ENCODE measurements at regions not wholly inside any gene's neighbourhood (a gene's known extent, or its start where the extent isn't known, plus 50 kb on each side); places are given as distances from the start of the nearest gene placed in this dataset.
"Not testable (repeated sequence)": the region's sequence is repeated elsewhere in the genome, so short reads cannot be mapped to it uniquely, and the experiment has no call there.

DNA sequence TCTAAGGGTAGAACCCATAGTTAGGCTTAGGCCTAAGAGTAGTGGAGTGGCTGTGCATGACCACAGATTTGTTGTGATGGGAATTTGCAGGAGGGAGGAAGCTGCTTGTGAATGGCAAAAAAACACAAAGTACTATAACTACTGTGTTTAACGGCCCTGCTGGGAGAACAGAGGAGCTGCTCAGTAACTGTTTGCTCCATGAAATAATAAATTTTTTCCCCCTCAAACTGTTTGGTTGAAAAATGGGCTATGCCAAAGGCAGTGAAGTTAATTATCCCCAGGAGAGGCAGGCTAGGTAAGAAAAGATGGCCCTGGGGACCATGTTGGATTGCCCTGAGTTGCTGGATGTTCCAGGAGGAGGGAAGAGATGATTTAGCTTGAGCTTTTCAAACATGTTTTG lies 216.1 kb upstream of the ADRA1D start:
- DNase-seq = no peak

DNA sequence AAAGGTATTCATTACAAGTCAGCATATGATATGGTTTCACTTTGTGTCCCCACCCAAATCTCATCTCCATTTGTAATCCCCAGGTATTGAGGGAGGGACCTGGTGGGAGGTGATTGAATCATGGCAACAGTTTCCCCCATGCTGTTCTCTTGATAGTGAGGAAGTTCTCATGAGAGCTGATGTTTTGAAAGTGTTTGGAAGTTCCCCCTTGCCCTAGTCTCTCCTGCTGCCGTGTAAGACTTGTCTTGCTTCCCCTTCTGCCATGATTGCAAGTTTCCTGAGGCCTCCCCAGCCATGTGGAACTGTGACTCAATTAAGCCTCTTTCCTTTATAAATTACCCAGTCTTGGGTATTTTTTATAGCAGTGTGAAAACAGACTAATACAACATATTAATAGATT lies 213.7 kb upstream of the ADRA1D start:
- DNase-seq = not testable (repeated sequence)

DNA sequence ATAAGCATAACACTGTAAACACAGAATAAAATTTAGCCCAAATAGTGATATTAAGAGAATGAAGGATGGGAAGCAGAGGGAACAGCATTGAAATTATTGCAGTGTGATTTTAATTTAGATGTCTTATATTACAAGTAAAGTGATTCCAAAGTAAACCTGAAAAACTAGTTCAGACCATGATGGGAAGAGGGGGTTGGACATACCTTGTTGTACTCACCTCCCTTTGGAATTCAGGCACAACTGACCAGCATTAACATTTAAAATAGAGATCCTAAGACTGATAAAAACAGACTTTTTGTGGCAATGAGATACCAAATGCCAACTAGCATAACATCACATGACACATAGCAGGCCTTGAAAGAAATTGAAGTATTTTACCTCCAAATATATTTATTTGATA lies 210.0 kb upstream of the ADRA1D start:
- no peak for DNase-seq

DNA sequence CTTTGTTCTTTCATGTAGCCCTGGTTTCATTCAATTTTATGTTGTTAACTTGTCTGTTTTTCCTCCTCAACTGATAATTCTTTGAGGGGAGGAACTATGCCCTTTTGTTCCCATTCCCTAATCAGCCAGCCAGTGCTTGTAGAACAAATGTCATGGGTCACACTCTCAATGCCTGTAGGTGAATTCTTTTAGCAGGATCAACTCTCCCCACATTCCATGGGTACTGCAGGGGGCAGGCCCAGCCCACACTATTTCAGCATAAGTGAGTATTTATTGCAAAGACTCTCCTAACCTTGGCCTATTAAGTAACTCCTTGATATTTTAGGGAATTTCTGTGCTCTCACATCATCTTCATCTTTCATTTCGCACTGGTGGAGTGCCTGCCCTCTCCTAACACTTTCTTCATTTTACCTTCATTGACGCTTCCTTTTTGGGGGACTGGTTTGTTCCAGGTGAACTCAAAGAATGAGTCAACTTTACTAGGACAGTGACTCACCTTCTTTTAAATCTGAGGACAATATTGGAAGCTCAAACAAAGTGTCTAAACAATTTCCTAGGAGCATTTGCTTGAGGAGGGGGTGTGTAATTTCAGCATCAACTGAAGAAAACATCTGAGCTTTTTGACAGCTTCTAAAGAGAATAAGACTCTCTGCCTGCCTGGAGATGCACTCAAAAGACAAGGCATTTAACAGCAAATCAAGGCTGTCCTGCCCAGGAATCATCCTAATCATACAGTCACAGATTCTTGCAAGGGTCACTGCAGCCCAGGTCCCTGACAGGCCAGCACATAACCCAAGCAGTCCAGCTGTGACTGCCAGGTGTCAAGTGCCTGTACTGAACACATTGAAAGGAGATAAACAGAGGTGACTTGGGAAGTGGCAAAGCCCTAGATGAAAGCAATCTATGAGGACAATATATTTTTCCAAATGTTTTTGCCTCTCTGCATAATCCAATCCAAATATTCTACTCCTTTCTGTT lies 208.8 kb upstream of the ADRA1D start:
- no peak for DNase-seq

DNA sequence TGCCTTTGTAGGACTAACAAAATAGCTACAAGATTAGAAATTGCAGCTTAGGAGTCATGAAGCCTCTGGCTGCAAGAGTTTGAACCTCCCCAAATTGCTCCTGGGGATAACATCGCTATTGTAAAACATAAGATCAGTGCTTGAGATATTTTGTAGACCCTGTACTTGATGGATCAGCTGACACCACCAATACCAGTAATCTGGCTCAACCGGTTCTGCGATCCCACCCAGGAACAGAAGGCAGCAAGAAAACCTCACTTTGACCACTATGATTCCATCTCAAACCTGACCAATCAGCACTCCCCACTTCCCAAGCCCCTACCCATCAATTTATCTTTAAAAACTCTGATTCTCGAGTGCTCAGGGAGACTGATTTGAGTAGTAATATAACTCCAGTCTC lies 206.9 kb upstream of the ADRA1D start:
- DNase-seq = no peak

DNA sequence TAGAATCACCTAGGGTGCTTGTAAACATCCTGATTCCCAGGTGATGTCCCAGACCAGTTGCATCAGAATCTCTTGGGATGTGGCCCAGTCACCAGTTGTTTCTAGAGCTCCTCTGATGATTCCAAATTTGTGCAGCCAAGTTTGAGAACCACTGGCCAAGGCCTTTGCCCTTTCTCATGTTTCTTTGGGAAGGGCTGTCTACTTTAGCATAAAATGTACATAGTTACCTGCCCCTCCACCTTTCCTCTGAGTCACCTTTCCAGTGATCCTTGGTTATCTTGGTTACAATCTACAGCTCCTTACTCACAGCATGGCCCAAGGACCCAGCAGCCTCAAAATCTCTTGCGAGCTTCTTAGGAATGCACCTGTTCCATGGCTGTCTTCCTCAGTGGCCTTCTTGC lies 206.2 kb upstream of the ADRA1D start:
- no peak for DNase-seq

DNA sequence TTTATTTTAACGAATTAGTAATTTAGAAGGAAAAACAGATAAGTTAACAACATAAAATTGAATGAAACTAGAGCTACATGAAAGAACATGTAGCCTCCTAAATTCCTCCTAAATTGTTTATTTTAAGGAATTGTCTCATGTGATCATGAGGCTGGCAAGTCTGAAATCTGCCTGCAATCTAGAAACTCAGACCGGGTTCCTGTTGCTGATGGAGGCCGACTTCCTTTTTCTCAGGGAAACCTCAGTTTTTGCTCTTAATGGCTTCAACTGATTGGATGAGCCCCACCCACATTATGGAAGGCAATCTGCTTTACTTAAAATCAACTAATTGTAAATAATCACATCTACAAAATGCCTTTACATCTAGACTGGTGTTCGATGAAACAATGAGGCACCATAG lies 205.0 kb upstream of the ADRA1D start:
- no peak for DNase-seq

DNA sequence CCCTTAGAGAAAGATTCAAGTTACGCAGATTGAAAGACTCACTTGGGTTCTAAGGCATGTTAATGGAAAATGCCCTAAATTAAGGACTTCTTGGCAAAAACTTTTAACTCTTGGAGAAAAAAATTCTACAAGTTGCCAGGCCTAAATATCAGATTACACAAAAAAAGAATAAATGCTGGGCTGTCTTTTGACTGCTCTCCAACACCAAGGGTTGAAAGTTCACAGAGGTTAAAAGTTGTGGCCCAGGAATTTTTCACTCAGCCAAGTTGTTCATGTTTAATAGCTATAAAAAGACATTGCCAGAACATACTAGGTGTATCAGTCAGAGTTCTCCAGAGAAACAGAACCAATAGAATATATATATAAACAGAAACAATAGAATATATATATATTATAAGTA lies 204.3 kb upstream of the ADRA1D start:
- no peak for DNase-seq

DNA sequence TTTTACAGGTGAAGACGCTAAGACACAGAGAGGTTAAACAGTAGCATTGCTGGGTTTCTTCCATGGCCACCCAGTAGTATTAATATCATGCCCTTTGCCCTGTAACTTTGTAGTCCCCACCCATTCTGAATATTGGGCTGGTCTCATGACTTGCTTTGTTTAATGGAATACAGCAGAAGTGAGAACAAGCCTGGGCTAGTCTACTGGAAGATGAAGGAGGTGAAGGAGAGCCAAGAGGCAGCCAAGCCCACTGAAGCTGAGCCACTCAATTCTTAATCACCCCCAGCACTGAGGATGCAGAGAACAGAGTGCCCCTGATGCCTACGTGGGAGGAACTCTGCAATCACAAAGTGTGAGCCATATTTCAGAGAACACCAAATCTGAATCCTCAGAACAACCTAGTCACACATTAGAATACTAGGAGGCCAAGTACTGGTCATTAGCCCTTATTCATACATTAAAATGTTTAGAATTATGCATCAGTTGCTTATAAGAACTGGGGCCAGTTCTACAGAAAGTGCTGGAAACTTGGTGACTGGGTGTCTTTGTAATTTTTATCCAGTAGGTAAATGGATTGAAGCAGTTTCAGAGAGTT lies 202.5 kb upstream of the ADRA1D start:
- DNase-seq = no peak

DNA sequence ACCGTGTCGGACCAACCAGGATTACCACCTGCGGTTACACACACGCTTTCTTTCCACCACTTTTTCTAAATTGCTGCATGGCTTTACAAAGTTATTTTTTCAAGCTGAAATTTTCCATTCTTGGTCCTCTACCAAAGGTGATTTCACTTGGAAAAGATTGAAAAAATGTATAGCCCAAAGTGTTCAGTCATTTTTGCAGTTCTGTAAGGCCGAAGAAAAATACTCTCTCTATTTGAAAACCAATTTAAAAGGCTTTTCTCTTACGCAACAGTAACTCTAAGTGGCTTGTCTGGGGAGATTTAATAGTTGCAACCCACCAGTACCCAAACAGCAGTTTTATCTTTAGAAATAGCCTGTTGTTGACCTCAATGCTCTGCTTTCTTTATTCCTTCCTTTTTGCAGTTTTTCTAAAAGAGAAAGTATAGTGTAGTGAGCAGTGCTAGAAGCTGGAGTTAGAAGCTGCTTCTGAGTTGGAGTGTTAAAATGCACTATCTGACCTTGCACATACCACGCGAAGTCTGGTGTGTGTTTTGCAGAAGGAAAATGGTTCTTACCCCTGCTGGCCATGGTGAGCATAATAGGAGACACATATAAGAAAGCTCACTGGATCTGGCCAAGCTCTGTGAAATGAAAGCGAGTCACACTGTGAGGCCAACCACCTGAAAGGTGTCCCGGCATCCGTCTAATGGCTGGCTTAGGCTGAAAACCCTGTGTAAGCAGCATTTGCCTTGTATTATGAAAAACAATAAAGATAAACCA lies 201.0 kb upstream of the ADRA1D start:
- no peak for DNase-seq

DNA sequence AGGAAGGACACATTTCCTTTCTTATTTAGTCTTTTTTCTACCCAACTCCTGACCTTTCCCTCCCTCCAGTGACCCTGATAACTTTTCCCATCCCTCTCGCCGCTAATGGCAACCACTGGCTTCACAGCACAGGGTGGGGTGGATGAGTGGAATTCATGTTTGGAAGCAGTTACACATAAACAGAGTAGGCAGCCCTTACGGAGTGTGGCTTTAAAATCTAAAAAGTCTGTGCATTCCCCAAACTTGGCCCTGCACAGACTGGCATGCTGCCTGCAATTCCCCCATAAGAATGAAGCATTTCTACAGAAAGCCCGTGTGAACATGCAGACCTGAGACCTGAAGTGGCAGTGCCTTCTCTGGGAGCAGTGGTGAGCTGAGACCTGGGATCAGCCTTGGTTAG lies 196.7 kb upstream of the ADRA1D start:
- no peak for DNase-seq

DNA sequence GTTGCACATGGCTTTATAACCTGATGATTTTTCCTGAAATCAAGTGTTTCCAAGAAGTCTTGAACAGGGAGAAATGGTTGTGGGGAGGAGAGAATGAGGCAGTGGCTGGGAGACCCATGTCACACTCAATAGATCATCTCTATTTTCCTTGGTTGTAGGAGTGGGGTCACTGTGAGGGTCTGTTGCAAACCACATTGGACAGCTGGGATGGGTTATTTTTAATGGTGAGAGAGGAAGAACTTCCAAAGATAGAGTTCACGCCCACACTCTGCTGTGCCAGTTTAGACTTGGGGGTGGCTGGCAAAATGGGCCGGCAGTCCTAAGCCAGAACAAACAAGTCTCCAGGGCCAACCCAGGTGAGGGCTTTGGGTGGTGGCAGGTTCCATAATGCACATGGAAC lies 196.2 kb upstream of the ADRA1D start:
- no peak for DNase-seq

DNA sequence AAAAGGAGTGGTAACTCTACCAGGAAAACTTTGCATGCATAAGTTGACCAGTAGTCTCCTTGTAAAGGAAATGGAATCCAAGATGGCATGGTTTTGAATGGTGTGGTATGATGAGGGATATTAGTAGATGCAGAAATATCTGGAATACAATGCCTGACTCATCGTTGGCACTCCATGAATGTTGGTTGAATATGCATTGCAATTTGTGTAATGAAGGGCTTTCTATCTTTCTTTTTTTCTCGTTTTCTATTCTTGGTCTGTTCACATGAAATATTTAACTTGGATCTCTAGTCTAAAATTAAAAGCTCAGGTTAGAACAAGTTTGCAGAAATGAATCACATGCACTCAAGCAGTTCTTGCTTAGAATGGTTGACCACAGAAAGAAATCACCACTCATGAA lies 195.3 kb upstream of the ADRA1D start:
- no peak for DNase-seq

DNA sequence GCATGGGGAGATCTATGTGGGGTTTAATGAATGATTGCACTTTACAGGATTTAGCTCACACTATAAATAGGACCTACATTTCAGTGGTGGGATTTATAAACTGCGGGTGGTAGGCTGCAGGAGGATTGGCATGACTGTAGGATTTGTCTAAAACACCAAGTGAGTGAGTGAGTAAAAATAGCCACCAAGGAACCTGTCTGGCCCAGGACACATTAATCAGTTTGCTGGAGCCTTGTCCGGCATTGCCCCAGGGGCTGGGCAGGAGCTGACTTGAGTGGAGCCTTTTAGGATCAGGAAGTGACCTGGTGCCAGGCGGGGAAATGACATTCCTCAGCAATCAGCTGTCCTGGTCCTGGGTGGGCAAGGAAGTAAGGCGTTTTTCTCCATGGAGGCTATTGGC lies 193.9 kb upstream of the ADRA1D start:
- DNase-seq = no peak

DNA sequence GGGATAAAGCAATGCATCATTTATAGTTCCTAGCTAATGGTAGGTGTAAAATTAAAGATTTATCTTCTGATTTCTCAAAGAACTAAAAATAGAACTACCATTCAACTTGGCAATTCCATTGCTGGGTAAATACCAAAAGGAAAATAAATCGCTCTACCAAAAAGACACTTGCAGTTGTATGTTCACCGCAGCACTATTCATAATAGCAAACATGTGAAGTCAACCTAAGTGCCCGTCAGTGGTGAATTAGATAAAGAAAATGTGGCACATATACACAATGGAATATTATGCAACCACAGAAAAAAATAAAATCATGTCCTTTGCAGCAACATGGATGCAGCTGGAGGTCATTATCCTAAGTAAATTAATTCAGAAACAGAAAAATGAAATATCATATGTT lies 192.8 kb upstream of the ADRA1D start:
- DNase-seq = no peak

DNA sequence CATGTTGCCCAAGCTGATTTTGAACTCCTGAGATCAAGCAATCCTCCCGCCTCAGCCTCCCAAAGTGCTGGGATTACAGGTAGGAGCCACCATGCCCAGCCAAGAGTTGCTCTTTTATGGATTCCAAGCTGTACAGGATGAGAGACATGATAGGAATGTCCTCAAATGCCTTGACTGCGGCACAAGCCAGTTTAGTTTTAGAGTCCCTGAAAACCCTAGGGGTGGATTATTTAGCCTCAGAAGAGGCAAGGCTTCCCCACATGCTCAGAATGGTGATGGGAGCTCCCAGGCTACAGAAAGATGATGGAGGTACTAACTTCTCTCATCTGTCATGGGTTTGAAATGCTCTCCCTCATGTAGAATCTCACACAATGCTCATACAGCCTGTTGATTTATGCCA lies 192.1 kb upstream of the ADRA1D start:
- no peak for DNase-seq

DNA sequence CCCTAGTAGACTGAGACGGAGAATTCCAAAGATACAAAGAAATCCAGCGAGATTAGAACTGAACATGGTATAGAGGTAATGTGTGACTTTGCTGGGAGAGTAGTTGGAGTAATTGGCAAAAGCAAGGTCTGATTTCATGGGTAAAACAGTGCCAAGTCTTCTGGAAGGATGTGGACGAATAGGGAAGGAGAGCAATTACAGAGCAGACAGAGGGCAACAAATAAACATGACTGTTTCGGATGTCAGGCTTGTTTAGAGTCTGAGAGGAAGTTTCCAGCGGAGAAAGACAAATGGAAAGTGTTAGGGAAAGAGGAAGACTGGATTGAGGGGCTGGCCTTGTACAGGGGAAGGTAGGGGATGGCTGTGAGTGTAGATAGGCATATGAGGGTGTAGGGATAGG lies 190.4 kb upstream of the ADRA1D start:
- DNase-seq = no peak

DNA sequence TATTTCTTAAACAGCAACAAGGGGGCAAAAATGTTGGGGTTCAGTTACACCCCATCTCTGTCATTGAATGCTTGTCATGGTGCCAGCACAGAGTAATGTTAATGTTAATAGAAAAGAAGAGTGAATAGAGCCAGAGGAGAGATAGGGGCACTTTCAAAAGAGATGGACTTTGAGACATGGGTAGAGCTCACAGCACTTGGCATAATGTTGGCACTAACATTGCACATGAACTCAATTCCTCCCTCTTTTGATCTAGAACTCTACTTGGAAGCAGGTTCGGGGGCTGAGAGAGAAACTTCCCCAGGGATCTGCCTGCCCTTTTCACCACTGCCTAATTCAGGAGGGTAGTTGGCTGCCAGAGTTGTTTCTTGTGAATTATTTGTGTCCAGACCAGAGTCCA lies 188.0 kb upstream of the ADRA1D start:
- no peak for DNase-seq

DNA sequence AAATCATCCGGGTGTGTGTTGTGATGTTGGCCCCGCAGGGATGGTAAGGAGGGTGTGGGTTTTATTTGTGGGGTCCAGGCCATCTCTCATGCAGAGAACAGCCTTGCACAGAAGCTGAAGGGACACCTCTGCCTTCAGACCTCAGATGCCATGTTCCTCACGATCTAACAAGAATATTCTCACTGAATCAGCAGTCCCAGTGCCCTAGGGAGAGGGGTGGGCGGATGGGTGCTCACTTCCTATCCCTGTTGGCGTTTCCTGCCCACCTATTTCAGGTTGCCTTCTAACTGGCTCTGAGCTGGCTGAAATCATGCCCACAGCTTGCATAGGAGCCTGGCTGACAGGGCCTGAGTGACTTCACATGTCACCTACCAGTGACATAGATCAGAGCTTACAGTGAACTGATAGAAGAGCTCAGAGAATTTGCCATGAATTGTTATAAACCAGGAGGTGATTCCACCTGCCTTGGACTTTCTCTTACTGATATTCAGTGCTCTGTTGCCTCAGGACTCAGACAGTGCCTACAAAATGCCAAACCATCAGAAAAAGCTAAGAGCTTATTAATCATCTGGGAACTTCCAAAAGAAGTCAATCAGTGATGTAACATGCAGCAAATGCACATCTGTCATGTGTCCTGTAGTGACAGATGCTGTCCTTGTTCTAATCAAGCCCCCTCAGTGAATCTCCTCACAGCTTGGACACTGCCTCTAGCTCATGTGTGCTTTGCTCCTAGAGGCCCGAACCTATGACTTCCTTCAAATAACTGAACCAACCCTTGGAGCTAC lies 186.8 kb upstream of the ADRA1D start:
- no peak for DNase-seq

DNA sequence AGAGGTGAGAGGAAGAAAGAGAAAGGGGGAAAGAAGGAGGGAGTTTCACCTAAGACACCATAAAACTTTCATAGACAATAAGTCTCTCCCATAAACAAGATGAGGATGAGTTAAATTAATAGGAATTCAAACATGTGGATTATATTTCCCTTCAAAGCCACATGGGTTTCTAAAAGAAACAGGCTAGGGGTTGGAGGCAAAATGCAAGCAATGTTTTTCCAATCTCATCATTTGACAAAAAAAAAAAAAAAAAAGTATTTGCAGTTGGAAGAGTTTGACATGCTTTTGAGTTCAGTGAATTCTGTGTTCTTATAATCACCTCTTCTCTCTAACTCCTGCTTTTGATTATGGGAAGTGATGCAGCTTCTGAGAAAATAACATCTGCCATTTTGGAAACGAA lies 186.1 kb upstream of the ADRA1D start:
- no peak for DNase-seq

DNA sequence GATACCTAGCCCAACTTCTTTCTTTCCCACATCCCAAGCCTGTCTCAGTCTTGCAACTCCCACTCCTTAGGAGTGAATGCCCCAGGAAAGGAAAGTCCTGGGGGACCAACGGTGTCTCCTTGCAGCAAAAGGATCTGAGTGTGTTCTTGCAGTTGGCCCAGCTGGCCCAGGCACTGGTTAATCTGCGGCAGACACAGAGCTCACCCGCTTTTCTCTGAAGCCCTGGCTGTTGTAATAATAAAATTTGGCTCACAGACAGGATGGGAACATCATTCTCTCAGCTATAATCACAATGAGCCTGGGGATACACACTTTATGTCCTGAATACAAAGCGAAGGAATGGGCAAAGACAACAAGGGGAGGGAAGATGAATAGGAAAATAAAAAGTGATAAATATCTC lies 185.6 kb upstream of the ADRA1D start:
- DNase-seq = no peak

DNA sequence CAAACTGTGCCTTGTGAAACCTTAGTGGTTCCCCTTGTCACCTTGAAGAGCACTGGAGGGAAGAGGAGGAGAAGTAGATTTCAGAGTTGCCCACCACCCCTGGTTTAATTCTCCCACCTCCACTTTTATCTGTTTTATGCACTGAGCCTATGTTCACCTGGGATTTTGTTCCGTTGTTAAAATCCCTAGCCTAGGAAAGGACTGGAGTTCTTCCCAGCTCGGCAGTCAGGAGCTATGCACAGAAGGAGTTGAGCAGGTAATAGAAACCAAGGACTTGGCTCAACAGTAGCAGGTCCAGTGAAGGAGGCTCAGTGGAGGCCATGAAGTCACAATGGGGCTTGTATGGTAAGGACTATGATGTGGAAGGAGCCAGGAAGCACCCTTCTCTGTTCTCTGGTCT lies 182.4 kb upstream of the ADRA1D start:
- DNase-seq = no peak

DNA sequence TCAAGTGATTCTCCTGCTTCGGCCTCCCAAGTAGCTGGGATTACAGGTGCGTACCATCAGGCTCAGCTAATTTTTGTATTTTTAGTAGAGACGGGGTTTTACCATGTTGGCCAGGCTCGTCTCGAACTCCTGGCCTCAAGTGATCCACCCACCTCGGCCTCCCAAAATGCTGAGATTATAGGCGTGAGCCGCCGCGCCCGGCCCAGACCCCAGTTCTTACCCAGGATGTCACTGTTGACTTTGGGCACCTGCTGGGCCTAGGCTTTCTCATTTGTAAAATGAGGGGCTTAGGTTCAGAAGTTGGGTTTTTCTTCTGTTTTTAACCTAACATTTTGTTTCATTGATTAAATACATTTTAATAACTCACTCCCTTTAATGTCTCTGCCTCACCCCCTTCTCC lies 181.7 kb upstream of the ADRA1D start:
- not testable (repeated sequence) for DNase-seq

Data from NCI-H226 (cell line).